HepG2 (cell line): ENCODE measurements at regions not wholly inside any gene's neighbourhood (a gene's known extent, or its start where the extent isn't known, plus 50 kb on each side); places are given as distances from the start of the nearest gene placed in this dataset.

Experiments
- CHD4 ChIP-seq: fragments of 200-600 bp; sonication (generic); IDR thresholded peaks from 2 replicates; pipeline ENCODE4 v1.7.0; 2017; ENCODE audit warnings: mild to moderate bottlenecking, low read length, borderline replicate concordance
- CTCF ChIP-seq: sonication (generic); formaldehyde crosslinking; IDR thresholded peaks from 2 replicates; pipeline ENCODE4 v1.5.0; 2020; ENCODE audit warnings: mild to moderate bottlenecking, missing genetic modification reagents, moderate library complexity
- POLR2A ChIP-seq, 2 experiments: IDR thresholded peaks; 2 replicates each; pipeline ENCODE4 v1.6.1; 2011; ENCODE audit warnings: low read depth in 2 of 2, low read length in 2 of 2, mild to moderate bottlenecking in 1 of 2, moderate library complexity in 1 of 2; ENCODE audit not compliant: insufficient read depth in 1 of 2
- POLR2AphosphoS5 ChIP-seq: IDR thresholded peaks from 2 replicates; pipeline ENCODE4 v1.6.1; 2012; ENCODE audit warnings: low read depth, low read length
- ZSCAN29 ChIP-seq: sonication (generic); formaldehyde crosslinking; conservative IDR thresholded peaks from 2 replicates; pipeline ENCODE4 v1.4.0; 2020; ENCODE audit warnings: mild to moderate bottlenecking, missing genetic modification reagents

GRCh38 chr7:69147631-69148030 lies 450.6 kb upstream of the AUTS2 start:
- TF ChIP-seq CHD4: no peak
- no peak for TF ChIP-seq CTCF
- TF ChIP-seq ZSCAN29: no peak
- no peak for TF ChIP-seq POLR2A (IDR thresholded peaks at IDR 0.05; ENCODE audit: insufficient read depth in 1 of 2, low read depth in 2 of 2, low read length in 2 of 2)
- no peak for TF ChIP-seq POLR2AphosphoS5
